Memory B cell (primary cell): ENCODE measurements at regions not wholly inside any gene's neighbourhood (a gene's known extent, or its start where the extent isn't known, plus 50 kb on each side); places are given as distances from the start of the nearest gene placed in this dataset.

Experiments
- ATAC-seq: fragments of 150-1000 bp; cut with Tn5 transposase; 2 replicates; pipeline ENCODE4 v1.10.0; 2021; ENCODE audit warnings: low read depth, mild to moderate bottlenecking, moderate library complexity
- DNase-seq, 2 donors: peaks; one replicate each; pipeline ENCODE4 v3.0.0; 2022; ENCODE audit warnings: low spot score in 2 of 2
- H3K27ac Mint-ChIP-seq: one replicate; pipeline ENCODE4 v1.8.0; 2022; ENCODE audit warnings: mild to moderate bottlenecking, moderate library complexity, mixed read lengths
- H3K27me3 Mint-ChIP-seq: one replicate; pipeline ENCODE4 v1.8.0; 2022; ENCODE audit warnings: mixed read lengths
- H3K36me3 Mint-ChIP-seq: one replicate; pipeline ENCODE4 v1.8.0; 2022; ENCODE audit warnings: mild to moderate bottlenecking, mixed read lengths
- H3K4me1 Mint-ChIP-seq: one replicate; pipeline ENCODE4 v1.8.0; 2022; ENCODE audit warnings: mixed read lengths
- H3K4me3 Mint-ChIP-seq: one replicate; pipeline ENCODE4 v1.8.0; 2022; ENCODE audit warnings: mild to moderate bottlenecking, moderate library complexity, mixed read lengths
- H3K9me3 Mint-ChIP-seq: one replicate; pipeline ENCODE4 v1.8.0; 2022; ENCODE audit warnings: mixed read lengths

- peaks cover 5% of the 10 kb centered on the region for H3K9me3 Mint-ChIP-seq
- H3K4me1 Mint-ChIP-seq = peaks cover 8% of the 10 kb centered on the region
- H3K4me3 Mint-ChIP-seq = no peak overlapping the region
- H3K36me3 Mint-ChIP-seq = no peaks in the 10 kb centered on the region
- peaks cover 1% of the 10 kb centered on the region for H3K27me3 Mint-ChIP-seq
- H3K27ac Mint-ChIP-seq = no peak overlapping the region
- DNase-seq = no peak
- no peak for ATAC-seq
These were observed 495.4 kb downstream of the MAT2B start for GRCh38 chr5:164000819-164001218.

DNA sequence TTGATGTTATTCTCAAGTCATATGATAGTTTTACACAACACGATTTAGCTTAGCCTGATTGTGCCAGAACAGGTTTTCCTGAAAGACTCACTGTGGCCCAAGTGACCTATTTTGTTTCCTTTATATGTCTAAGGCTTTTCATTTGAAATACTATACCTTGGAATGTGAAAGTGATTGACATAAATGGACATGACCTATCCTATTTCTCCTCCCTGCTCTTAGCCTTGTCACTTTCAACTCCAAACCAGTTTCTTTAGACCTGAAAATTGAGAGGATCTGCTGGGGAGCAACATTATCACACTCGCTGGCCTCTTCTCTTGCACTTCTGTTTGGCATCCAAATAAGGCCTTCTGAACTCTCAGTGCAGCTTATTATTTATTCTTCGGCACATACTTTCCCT lies 496.8 kb downstream of the MAT2B start:
- Mint-ChIP-seq H3K9me3 (peaks cover 3% of the 10 kb centered on the region), H3K27me3 (peaks cover 1% of the 10 kb centered on the region), H3K4me1 (peaks cover 8% of the 10 kb centered on the region), H3K36me3 (no peaks in the 10 kb centered on the region), H3K4me3 (no peak overlapping the region), H3K27ac (no peak overlapping the region)
- ATAC-seq (no peak), DNase-seq (no peak)

DNA sequence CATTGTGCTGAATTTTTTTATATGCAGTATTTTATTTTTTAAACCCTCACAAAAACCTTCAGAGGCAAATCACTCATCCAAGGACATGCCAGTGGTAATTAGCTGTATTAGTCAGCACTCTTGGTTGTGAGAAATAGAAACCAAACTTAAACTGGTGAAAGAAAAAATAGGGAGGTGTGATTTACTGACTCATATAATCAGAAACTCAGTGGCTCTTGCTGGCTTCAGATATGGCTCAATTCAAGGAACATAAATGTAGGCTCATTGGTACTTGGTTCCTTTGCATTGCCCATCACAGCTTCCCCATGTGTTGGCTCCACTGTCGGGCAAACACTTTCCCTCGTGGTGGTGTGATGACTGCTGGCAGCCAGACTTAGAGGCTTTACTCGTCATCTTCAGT lies 497.2 kb downstream of the MAT2B start:
- DNase-seq (no peak), ATAC-seq (no peak)
- peaks cover 1% of the 10 kb centered on the region for H3K27me3 Mint-ChIP-seq
- H3K4me3 Mint-ChIP-seq = no peak overlapping the region
- no peaks in the 10 kb centered on the region for H3K36me3 Mint-ChIP-seq
- no peaks in the 10 kb centered on the region for H3K9me3 Mint-ChIP-seq
- H3K27ac Mint-ChIP-seq = no peak overlapping the region
- H3K4me1 Mint-ChIP-seq = peaks cover 8% of the 10 kb centered on the region

DNA sequence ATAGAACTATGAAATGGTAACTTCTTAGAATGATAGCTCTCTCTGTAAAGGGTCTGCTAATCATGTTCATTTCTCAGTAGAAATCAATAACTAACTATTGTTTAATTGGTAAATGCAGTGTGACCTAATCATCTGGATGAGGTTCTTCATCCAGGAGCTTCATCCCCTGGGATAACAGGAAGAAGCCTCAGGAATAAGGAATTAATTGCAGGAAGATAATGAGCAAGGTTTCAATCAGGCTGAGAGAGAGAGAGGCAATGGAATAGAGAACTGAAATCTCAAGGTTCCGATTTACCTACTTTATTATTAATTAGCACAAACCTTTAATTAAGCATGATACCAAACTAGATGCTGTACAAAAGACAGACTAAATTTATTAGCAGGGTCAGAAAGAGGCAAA lies 499.7 kb downstream of the MAT2B start:
- Mint-ChIP-seq H3K27ac (no peak overlapping the region), H3K4me3 (no peak overlapping the region), H3K27me3 (peaks cover 1% of the 10 kb centered on the region), H3K4me1 (peaks cover 6% of the 10 kb centered on the region), H3K36me3 (no peaks in the 10 kb centered on the region), H3K9me3 (no peaks in the 10 kb centered on the region)
- DNase-seq = no peak
- ATAC-seq = no peak

GRCh38 chr5:164007064-164007463 lies 501.6 kb downstream of the MAT2B start:
- Mint-ChIP-seq H3K4me3 (no peak overlapping the region), H3K9me3 (no peaks in the 10 kb centered on the region)
- no peak for ATAC-seq

DNA sequence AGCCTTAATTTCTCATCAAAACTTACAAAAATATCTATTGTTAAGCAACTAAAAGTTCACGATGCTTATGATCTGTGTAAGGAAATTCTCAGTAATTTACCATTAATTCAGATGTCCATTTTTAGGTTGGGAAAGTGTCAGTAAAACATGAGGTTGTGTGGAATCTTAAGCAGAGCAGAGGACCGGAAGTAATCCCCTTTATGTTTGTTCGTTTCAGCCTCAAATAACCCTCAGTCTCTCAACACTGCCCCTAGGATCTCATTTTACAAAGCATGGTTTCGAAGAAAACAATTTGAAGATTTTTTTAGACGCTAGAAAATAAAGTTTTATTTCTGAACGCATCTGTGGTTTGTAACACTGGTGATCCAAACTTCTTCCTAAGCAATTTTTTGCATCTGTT lies 504.2 kb downstream of the MAT2B start:
- Mint-ChIP-seq H3K9me3 (no peaks in the 10 kb centered on the region), H3K27ac (no peak overlapping the region), H3K36me3 (no peaks in the 10 kb centered on the region), H3K4me1 (peaks cover 14% of the 10 kb centered on the region), H3K4me3 (no peak overlapping the region), H3K27me3 (no peaks in the 10 kb centered on the region)
- DNase-seq (no peak), ATAC-seq (no peak)

More at GRCh38 chr5:164007064-164007463, 501.6 kb downstream of the MAT2B start:
- H3K36me3 Mint-ChIP-seq = no peaks in the 10 kb centered on the region
- DNase-seq = no peak
- H3K4me1 Mint-ChIP-seq = peaks cover 6% of the 10 kb centered on the region
- no peak overlapping the region for H3K27ac Mint-ChIP-seq
- H3K27me3 Mint-ChIP-seq = peaks cover 1% of the 10 kb centered on the region

DNA sequence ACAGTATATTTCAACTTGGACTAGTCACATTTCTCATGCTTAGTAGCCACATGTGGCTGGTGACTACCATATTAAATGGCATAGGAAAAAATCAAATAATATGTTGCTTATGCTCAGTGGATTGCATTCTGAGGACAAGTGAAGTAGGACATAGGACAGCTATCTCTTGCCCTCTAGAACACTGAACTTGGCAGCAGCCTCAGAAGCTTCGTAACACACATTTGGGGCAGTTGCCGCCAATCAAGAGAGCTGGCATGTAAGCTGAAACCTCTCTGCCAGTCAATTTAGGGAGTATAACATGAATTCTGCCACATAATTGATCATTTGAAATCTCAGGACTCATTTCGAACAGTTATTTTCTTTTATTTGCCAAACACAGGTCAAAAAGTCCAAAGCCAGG lies 505.5 kb downstream of the MAT2B start:
- Mint-ChIP-seq H3K4me3 (no peak overlapping the region), H3K27ac (no peak overlapping the region), H3K36me3 (no peaks in the 10 kb centered on the region), H3K9me3 (no peaks in the 10 kb centered on the region), H3K4me1 (peaks cover 17% of the 10 kb centered on the region), H3K27me3 (no peaks in the 10 kb centered on the region)
- ATAC-seq = no peak
- no peak for DNase-seq

DNA sequence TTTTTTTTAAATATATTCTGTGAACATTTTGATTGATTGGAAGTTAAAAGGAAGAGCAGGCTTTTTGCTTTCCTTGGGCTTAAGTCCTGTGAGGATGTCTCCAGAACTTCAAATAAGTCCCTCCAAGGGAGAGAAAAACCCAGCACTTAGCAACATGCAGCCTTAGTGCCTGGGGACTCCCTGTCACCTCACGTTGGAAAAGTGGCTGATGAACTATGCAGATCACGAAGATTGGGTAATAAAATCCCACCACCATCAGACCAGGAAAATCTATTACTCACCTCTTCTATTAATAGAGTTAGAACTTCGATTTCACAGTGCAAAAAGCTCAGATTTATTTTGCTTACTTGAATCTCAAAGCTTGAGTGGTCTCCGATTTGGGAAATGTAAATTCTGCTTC lies 507.0 kb downstream of the MAT2B start:
- DNase-seq (no peak), ATAC-seq (no peak)
- H3K4me3 Mint-ChIP-seq = no peak overlapping the region
- no peaks in the 10 kb centered on the region for H3K27me3 Mint-ChIP-seq
- peak overlapping the region; percentile 82 for H3K27ac Mint-ChIP-seq
- peaks cover 17% of the 10 kb centered on the region for H3K4me1 Mint-ChIP-seq
- no peaks in the 10 kb centered on the region for H3K9me3 Mint-ChIP-seq
- no peaks in the 10 kb centered on the region for H3K36me3 Mint-ChIP-seq

GRCh38 chr5:164013077-164013670 lies 507.8 kb downstream of the MAT2B start:
- DNase-seq = peak; percentile 55 to 74
- peaks cover 17% of the 10 kb centered on the region for H3K4me1 Mint-ChIP-seq
- no peaks in the 10 kb centered on the region for H3K36me3 Mint-ChIP-seq
- ATAC-seq = peak; percentile 80
- H3K27me3 Mint-ChIP-seq = no peaks in the 10 kb centered on the region
- H3K27ac Mint-ChIP-seq = peak overlapping the region; percentile 82
- H3K4me3 Mint-ChIP-seq = peak overlapping the region; percentile 37
- H3K9me3 Mint-ChIP-seq = no peaks in the 10 kb centered on the region

DNA sequence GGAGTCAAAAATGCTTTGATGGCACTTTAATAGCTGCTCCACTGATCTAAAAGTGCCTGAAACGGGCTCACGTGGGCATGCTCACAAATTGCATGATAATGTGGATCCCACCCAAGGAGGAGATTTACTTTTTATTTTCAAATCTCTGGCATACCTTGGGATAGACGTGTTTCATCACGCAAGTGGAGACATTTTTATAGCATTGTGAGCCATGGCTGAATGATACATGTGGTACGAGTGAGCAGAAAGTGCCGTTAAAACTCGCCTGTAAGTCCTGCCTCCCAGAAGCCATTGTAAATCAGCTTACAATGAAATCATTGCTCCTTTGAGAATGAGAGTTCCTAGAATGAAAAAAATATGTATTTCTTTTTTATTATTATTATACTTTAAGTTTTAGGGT lies 514.7 kb downstream of the MAT2B start:
- peaks cover 2% of the 10 kb centered on the region for H3K4me1 Mint-ChIP-seq
- DNase-seq (no peak), ATAC-seq (no peak)
- no peaks in the 10 kb centered on the region for H3K9me3 Mint-ChIP-seq
- H3K4me3 Mint-ChIP-seq = no peak overlapping the region
- no peak overlapping the region for H3K27ac Mint-ChIP-seq
- no peaks in the 10 kb centered on the region for H3K27me3 Mint-ChIP-seq
- no peaks in the 10 kb centered on the region for H3K36me3 Mint-ChIP-seq

DNA sequence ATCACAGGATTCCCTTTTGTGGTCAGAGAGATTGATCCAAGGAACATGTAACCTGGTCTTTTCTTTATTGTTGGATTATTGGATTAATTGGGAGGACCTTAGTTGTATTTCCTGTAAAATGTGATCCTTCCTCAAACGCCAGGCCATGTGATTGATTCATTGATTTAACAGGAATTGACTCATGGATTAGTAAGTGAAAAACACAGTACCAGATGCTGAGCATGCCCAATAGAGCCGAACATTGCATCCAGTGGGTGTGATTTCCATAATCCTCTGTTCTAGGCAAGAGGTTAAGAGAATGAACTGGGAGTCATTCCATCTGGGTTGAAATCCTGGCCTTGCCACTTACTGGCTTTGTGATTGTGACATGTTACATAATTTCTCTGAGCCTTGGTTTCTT lies 522.3 kb downstream of the MAT2B start:
- peaks cover 2% of the 10 kb centered on the region for H3K27me3 Mint-ChIP-seq
- H3K36me3 Mint-ChIP-seq = no peaks in the 10 kb centered on the region
- ATAC-seq (no peak), DNase-seq (no peak)
- no peak overlapping the region for H3K27ac Mint-ChIP-seq
- no peaks in the 10 kb centered on the region for H3K4me1 Mint-ChIP-seq
- H3K9me3 Mint-ChIP-seq = no peaks in the 10 kb centered on the region
- no peak overlapping the region for H3K4me3 Mint-ChIP-seq

DNA sequence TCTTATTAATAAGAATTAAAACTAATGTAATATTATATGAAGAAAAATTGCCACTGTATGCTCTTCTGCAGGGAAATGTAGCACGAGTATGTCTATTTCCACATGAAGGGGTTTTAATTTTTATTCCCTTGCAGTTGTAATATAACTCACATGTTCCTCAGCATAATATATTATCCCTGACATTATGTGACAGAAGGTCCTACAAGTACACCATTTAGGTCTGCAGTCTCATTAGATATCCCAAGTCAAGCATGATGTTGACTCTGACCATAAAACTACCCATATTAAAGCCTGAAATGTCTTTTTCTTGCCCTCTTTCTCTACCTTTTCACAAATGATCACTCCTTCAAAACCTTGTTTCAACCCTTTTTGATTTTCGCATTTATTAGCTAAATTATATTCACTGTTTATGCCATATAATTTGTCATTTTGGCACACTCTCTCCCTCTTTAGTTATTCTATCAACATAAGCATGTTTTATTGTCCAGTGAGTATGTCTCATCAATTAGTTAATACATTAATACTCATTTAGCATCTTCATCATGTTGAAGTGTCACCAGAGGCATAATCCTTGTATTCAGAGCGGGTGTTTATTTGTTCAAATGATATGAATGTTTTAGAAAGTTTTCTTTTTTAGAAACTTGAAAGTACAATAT lies 532.8 kb downstream of the MAT2B start:
- no peak for ATAC-seq
- DNase-seq = no peak
- no peak overlapping the region for H3K4me3 Mint-ChIP-seq
- peaks cover 1% of the 10 kb centered on the region for H3K9me3 Mint-ChIP-seq
- no peaks in the 10 kb centered on the region for H3K27me3 Mint-ChIP-seq
- no peaks in the 10 kb centered on the region for H3K4me1 Mint-ChIP-seq
- no peaks in the 10 kb centered on the region for H3K36me3 Mint-ChIP-seq
- H3K27ac Mint-ChIP-seq = no peak overlapping the region

DNA sequence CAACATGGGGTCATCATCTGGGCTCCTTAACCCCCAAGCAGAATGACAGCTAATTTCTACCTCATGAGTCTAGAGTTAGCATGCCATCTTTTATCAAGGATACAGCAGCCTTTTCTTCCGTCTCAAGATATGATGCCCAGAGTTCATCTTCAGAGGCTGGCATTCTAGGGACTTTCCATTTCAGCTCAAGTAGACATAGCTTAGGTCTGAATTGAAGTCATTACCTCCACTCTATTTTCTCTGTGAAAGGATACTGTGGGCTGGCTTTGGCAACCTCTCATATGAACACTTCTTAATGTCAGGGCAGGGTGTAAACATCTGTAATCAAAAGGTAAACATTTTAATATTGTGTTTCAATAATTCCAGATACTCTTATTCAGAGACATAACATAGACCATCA lies 535.7 kb downstream of the MAT2B start:
- Mint-ChIP-seq H3K9me3 (no peaks in the 10 kb centered on the region), H3K36me3 (no peaks in the 10 kb centered on the region), H3K4me1 (no peaks in the 10 kb centered on the region), H3K27ac (peak overlapping the region; percentile 17), H3K4me3 (no peak overlapping the region), H3K27me3 (peaks cover 2% of the 10 kb centered on the region)
- DNase-seq (no peak), ATAC-seq (peak; percentile 17)

DNA sequence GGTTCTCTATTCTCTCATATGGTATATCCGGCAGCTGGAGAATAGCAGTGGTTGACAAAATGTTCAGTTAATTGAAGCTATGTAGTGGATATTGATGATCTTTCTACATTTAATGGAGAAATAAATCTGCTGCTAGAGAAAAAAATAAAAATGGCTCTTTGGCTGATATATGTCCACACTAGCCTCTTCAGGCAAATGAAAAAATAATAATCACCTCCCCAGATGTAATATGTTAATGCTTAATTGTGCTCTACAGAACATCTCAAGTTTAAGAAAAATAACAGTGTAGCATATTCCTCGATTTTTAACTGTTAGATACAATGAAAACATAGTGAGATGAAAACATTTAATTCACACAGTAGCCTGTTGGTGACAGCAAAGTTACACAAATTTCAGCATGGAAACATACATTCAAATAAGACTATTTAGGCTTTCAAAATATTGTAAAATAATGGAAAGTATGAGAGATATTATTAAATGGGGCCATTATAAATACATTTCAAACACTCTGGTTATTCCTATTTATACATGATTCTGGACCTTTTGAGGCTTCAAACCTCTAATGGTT lies 543.0 kb downstream of the MAT2B start:
- DNase-seq = no peak
- Mint-ChIP-seq H3K27me3 (peaks cover 3% of the 10 kb centered on the region), H3K9me3 (no peaks in the 10 kb centered on the region), H3K4me3 (no peak overlapping the region), H3K27ac (no peak overlapping the region), H3K36me3 (no peaks in the 10 kb centered on the region), H3K4me1 (no peaks in the 10 kb centered on the region)
- no peak for ATAC-seq

GRCh38 chr5:164051745-164052144 lies 546.3 kb downstream of the MAT2B start:
- Mint-ChIP-seq H3K4me1 (no peaks in the 10 kb centered on the region), H3K9me3 (no peaks in the 10 kb centered on the region), H3K36me3 (no peaks in the 10 kb centered on the region), H3K27me3 (peaks cover 2% of the 10 kb centered on the region), H3K27ac (no peak overlapping the region), H3K4me3 (no peak overlapping the region)
- no peak for ATAC-seq
- DNase-seq = no peak
